PC-3 (cell line): ENCODE measurements at regions not wholly inside any gene's neighbourhood (a gene's known extent, or its start where the extent isn't known, plus 50 kb on each side); places are given as distances from the start of the nearest gene placed in this dataset.

ENCODE experiments used
- EZH2 ChIP-seq: fragments of 300-600 bp; sonication (generic); IDR thresholded peaks from one replicate; pipeline ENCODE4 v1.6.1; 2017; ENCODE audit warnings: antibody characterized with exemption, mild to moderate bottlenecking, low read length; ENCODE audit not compliant: unreplicated experiment
- EZH2phosphoT487 ChIP-seq: fragments of 300-600 bp; sonication (generic); IDR thresholded peaks from 2 replicates; pipeline ENCODE4 v1.6.1; 2018; ENCODE audit warnings: mild to moderate bottlenecking, antibody characterized with exemption, low read length, borderline replicate concordance

DNA sequence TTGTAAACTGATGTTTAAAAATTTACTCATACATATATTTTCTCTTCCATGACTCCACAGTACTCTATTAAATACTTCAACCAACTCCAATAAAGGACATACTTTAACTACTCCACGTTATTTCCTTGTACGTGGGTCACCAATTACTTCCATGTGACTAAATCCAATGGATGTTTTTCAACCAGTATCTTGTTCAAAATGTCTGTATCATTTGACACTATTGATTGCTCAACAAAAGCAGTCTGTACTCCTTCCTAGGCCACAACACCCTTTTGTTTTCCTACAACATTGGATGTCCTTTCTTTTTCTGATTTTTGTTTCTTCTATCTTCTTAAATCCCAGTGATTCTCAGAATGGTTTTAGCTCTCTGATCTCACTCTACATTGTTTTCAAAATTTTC, 943.7 kb downstream of the EFNA5 start:
- TF ChIP-seq EZH2 (no peak), EZH2phosphoT487 (no peak)
